ENCODE measurements at regions not wholly inside any gene's neighbourhood (a gene's known extent, or its start where the extent isn't known, plus 50 kb on each side); places are given as distances from the start of the nearest gene placed in this dataset.

DNA sequence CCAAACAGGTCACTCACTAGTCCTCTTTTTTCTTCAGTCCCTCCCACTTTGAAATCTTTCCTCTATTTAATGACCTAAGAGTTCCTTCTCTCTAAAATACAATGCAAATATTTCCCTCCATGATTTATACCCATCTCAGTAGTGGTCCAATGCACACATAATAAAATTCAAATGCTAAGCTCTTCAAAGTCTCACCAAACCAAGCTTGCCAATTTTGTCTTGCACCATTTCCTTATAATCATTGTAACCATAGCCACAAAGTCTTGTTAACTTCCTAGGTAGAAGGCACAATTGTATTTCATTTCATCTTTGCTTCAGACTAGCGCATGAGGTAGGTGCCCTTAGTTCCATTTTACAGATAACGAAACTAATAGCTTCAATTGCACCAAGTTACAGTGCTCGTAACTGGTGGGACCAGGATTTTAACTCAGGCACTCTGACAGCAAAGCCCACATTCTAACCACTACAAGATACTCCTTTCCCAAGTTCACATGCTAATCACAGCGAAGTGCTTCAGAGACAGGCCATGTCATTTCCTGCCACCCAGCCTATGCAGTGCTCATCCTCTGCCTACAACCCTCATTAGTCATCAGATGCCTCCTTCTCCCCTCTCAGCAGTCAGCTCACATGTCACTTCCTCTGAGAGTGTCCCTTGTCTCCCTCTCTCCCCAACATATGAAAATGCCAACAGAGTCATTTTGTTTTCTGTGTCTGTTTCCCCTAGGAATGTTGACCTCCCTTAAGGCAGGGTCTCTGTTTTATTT lies 66.9 kb upstream of the PPARGC1A start:
- TF ChIP-seq, protein P1, sequence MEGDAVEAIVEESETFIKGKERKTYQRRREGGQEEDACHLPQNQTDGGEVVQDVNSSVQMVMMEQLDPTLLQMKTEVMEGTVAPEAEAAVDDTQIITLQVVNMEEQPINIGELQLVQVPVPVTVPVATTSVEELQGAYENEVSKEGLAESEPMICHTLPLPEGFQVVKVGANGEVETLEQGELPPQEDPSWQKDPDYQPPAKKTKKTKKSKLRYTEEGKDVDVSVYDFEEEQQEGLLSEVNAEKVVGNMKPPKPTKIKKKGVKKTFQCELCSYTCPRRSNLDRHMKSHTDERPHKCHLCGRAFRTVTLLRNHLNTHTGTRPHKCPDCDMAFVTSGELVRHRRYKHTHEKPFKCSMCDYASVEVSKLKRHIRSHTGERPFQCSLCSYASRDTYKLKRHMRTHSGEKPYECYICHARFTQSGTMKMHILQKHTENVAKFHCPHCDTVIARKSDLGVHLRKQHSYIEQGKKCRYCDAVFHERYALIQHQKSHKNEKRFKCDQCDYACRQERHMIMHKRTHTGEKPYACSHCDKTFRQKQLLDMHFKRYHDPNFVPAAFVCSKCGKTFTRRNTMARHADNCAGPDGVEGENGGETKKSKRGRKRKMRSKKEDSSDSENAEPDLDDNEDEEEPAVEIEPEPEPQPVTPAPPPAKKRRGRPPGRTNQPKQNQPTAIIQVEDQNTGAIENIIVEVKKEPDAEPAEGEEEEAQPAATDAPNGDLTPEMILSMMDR (IDR thresholded peaks at IDR 0.05): no peak
- no peak for TF ChIP-seq EZH2 (IDR thresholded peaks at IDR 0.05)

Measured in neural progenitor cell (in vitro differentiated cells).